ENCODE measurements at regions not wholly inside any gene's neighbourhood (a gene's known extent, or its start where the extent isn't known, plus 50 kb on each side); places are given as distances from the start of the nearest gene placed in this dataset.

GRCh38 chr5:142492781-142493281, 168.0 kb upstream of the SPRY4 start:
- ChIA-PET CTCF (no interaction called here), POLR2A (interaction anchor here (0.7 kb wide), 2 partner anchors 11 to 59 kb away, joined by 4 to 6 read pairs; no protein-coding TSS in a partner anchor)
- ATAC-seq (ENCODE audit: low read depth): no peak
- no peaks in the 10 kb centered on the region for H3K4me1 Mint-ChIP-seq
- H3K27ac Mint-ChIP-seq: no peak overlapping the region
- H3K9me3 Mint-ChIP-seq: no peaks in the 10 kb centered on the region
- TF ChIP-seq CTCF (IDR thresholded peaks at IDR 0.05): no peak
- no peak for DNase-seq
- intact Hi-C loops (cut with micrococcal nuclease): no loop called here
- H3K4me3 Mint-ChIP-seq: no peak overlapping the region
- peaks cover 3% of the 10 kb centered on the region for H3K27me3 Mint-ChIP-seq
- no peaks in the 10 kb centered on the region for H3K36me3 Mint-ChIP-seq (ENCODE audit: low read depth)

- POLR2A ChIA-PET: interaction anchor here (0.5 kb wide), 1 partner anchor 662 kb away, joined by 4 read pairs; no protein-coding TSS in a partner anchor
- CTCF ChIA-PET: no interaction called here
- ATAC-seq (ENCODE audit: low read depth): no peak
These were observed 166.9 kb upstream of the SPRY4 start for GRCh38 chr5:142491679-142492078.

GRCh38 chr5:142491270-142491669, 166.4 kb upstream of the SPRY4 start:
- no peak for ATAC-seq (ENCODE audit: low read depth)
- no peak overlapping the region for H3K4me3 Mint-ChIP-seq
- TF ChIP-seq CTCF (IDR thresholded peaks at IDR 0.05): no peak
- H3K9me3 Mint-ChIP-seq: no peaks in the 10 kb centered on the region
- ChIA-PET CTCF (no interaction called here), POLR2A (interaction anchor here (0.5 kb wide), 1 partner anchor 662 kb away, joined by 4 read pairs; no protein-coding TSS in a partner anchor)
- intact Hi-C loops (cut with micrococcal nuclease): no loop called here
- H3K4me1 Mint-ChIP-seq: no peaks in the 10 kb centered on the region
- no peak overlapping the region for H3K27ac Mint-ChIP-seq
- DNase-seq: no peak
- no peaks in the 10 kb centered on the region for H3K36me3 Mint-ChIP-seq (ENCODE audit: low read depth)
- peaks cover 3% of the 10 kb centered on the region for H3K27me3 Mint-ChIP-seq

More at GRCh38 chr5:142491679-142492078, 166.9 kb upstream of the SPRY4 start:
- no peaks in the 10 kb centered on the region for H3K36me3 Mint-ChIP-seq (ENCODE audit: low read depth)
- no peak overlapping the region for H3K4me3 Mint-ChIP-seq
- DNase-seq: no peak
- H3K27me3 Mint-ChIP-seq: peaks cover 3% of the 10 kb centered on the region
- H3K9me3 Mint-ChIP-seq: no peaks in the 10 kb centered on the region
- no peak for TF ChIP-seq CTCF (IDR thresholded peaks at IDR 0.05)
- H3K4me1 Mint-ChIP-seq: no peaks in the 10 kb centered on the region
- intact Hi-C loops (cut with micrococcal nuclease): no loop called here
- H3K27ac Mint-ChIP-seq: no peak overlapping the region

- Mint-ChIP-seq H3K27me3 (peaks cover 15% of the 10 kb centered on the region), H3K27ac (no peak overlapping the region), H3K4me1 (no peaks in the 10 kb centered on the region), H3K4me3 (no peak overlapping the region), H3K9me3 (peaks cover 14% of the 10 kb centered on the region), H3K36me3 (ENCODE audit: low read depth) (peaks cover 1% of the 10 kb centered on the region)
- TF ChIP-seq CTCF (IDR thresholded peaks at IDR 0.05): no peak
- intact Hi-C loops (cut with micrococcal nuclease): no loop called here
- ATAC-seq (ENCODE audit: low read depth): no peak
- POLR2A ChIA-PET: no interaction called here
- CTCF ChIA-PET: no interaction called here
- no peak for DNase-seq
These were observed 161.8 kb upstream of the SPRY4 start for GRCh38 chr5:142486581-142486980.

GRCh38 chr5:142486020-142486419, 161.2 kb upstream of the SPRY4 start:
- Mint-ChIP-seq H3K36me3 (ENCODE audit: low read depth) (peaks cover 1% of the 10 kb centered on the region), H3K4me1 (no peaks in the 10 kb centered on the region), H3K9me3 (peaks cover 14% of the 10 kb centered on the region), H3K27ac (no peak overlapping the region), H3K4me3 (no peak overlapping the region), H3K27me3 (peaks cover 15% of the 10 kb centered on the region)
- ATAC-seq (ENCODE audit: low read depth) (no peak), DNase-seq (no peak)
- ChIA-PET POLR2A (no interaction called here), CTCF (no interaction called here)
- no peak for TF ChIP-seq CTCF (IDR thresholded peaks at IDR 0.05)
- intact Hi-C loops (cut with micrococcal nuclease): no loop called here

All from activated B cell treated with CpG ODN at 0.5 μM for 24 hours (primary cell).